K562 (cell line): ENCODE measurements at regions not wholly inside any gene's neighbourhood (a gene's known extent, or its start where the extent isn't known, plus 50 kb on each side); places are given as distances from the start of the nearest gene placed in this dataset.

Source experiments
- ATAC-seq: fragments of 200-7000 bp; cut with Tn5 transposase; 3 replicates; pipeline ENCODE4 v1.9.1; 2020; ENCODE audit warnings: moderate library complexity
- BruUV-seq: library from RNA; stranded (reverse); fragments of 400-500 nt; replicated peaks from 2 replicates; lab custom pipeline; 2021; lab: Mats Ljungman, UMichigan
- CTCF ChIA-PET: fragments of 300-600 bp; formaldehyde crosslinking; extraction: SDS; loops from one replicate; lab custom pipeline; 2021; ENCODE audit warnings: low intra/inter-chr PET ratio; lab: Yijun Ruan, JAX
- POLR2A ChIA-PET: fragments of 300-600, 350-650 bp; sonication (Branson Sonifier 250); formaldehyde crosslinking; extraction: SDS; loops from one replicate; lab custom pipeline; 2021; ENCODE audit warnings: antibody characterized with exemption, inconsistent platforms; lab: Yijun Ruan, JAX
- DNase-seq, 4 experiments: peaks; one replicate each; pipeline versions ENCODE4 v3.0.0 to v3.0.0-alpha.2; 2011 to 2018; ENCODE audit warnings: low spot score in 3 of 4, mixed read lengths in 3 of 4; ENCODE audit errors: extremely low read depth in 1 of 4
- FAIRE-seq: peaks from 2 replicates; lab custom pipeline; 2011; peaks lifted over from hg19 to GRCh38; lab: Jason Lieb, UNC
- H2AFZ ChIP-seq: 2 replicates; pipeline ENCODE4 v1.6.0; 2011; ENCODE audit warnings: low read depth, low read length, control low read depth, inconsistent platforms
- H3K27ac ChIP-seq: fragments of 200-600 bp; 3 replicates; pipeline ENCODE4 v1.8.0; 2011; ENCODE audit warnings: low read depth, mild to moderate bottlenecking, control low read depth, inconsistent platforms, low read length, moderate library complexity, mixed read lengths; ENCODE audit errors: extremely low read depth
- H3K27me3 ChIP-seq, 2 experiments: fragments of 300-600 bp in 1 of 2; 2 replicates in 1 of 2; 3 replicates in 1 of 2; pipeline versions ENCODE4 v1.6.0 to v1.8.0; 2011; ENCODE audit warnings: inconsistent platforms in 2 of 2, low read length in 2 of 2, mild to moderate bottlenecking in 1 of 2, mixed read lengths in 1 of 2, moderate library complexity in 1 of 2; ENCODE audit not compliant: control insufficient read depth in 2 of 2, insufficient read depth in 2 of 2
- H3K36me3 ChIP-seq: fragments of 300-600 bp; 3 replicates; pipeline ENCODE4 v1.8.0; 2011; ENCODE audit warnings: mild to moderate bottlenecking, low read length, inconsistent platforms; ENCODE audit not compliant: control insufficient read depth, insufficient read depth
- H3K4me1 ChIP-seq, 2 experiments: fragments of 200-600 bp in 1 of 2; replicated peaks in 1 of 2; 2 replicates in 1 of 2; 3 replicates in 1 of 2; pipeline versions ENCODE4 v1.5.1 to v1.8.0; 2011; ENCODE audit warnings: inconsistent platforms in 2 of 2, low read length in 2 of 2, mild to moderate bottlenecking in 1 of 2, mixed read lengths in 1 of 2, moderate library complexity in 1 of 2; ENCODE audit not compliant: control insufficient read depth in 2 of 2, insufficient read depth in 2 of 2
- H3K4me2 ChIP-seq: 2 replicates; pipeline ENCODE4 v1.6.1; 2011; ENCODE audit warnings: low read length, control low read depth, inconsistent platforms, mixed read lengths; ENCODE audit not compliant: insufficient read depth
- H3K4me3 ChIP-seq: fragments of 200-600 bp; sonication (generic), shearing (Covaris generic); 2 replicates; pipeline ENCODE4 v1.5.1; 2016; ENCODE audit warnings: control low read depth, inconsistent platforms
- H3K79me2 ChIP-seq: fragments of 200-600 bp; 3 replicates; pipeline ENCODE4 v1.8.0; 2011; ENCODE audit warnings: low read length, inconsistent platforms; ENCODE audit not compliant: control insufficient read depth, insufficient read depth
- H3K9ac ChIP-seq, 2 experiments: 2 replicates each; pipeline versions ENCODE4 v1.6.0 to v1.6.1; 2011; ENCODE audit warnings: low read depth in 2 of 2, low read length in 2 of 2, control low read depth in 1 of 2, inconsistent platforms in 1 of 2, mild to moderate bottlenecking in 1 of 2, mixed read lengths in 1 of 2; ENCODE audit not compliant: insufficient read depth in 1 of 2
- H3K9me1 ChIP-seq: one replicate; pipeline ENCODE4 v1.6.0; 2011; ENCODE audit warnings: inconsistent platforms, mild to moderate bottlenecking, low read length, moderate library complexity; ENCODE audit not compliant: control insufficient read depth, insufficient read depth
- H3K9me3 ChIP-seq: replicated peaks from 2 replicates; pipeline ENCODE4 v1.5.1; 2011; ENCODE audit warnings: low read depth, low read length, inconsistent platforms; ENCODE audit not compliant: control insufficient read depth, insufficient read depth
- H4K20me1 ChIP-seq: replicated peaks from 2 replicates; pipeline ENCODE4 v1.6.1; 2011; ENCODE audit warnings: low read length, inconsistent platforms, mixed read lengths; ENCODE audit not compliant: control insufficient read depth, insufficient read depth
- FIP1L1 ChIP-seq: fragments of 200-400 bp; formaldehyde crosslinking; IDR thresholded peaks from 2 replicates; pipeline ENCODE4 v1.6.1; 2018; ENCODE audit warnings: mild to moderate bottlenecking, low read depth, low read length; ENCODE audit not compliant: poor library complexity, severe bottlenecking
- FOXJ3 ChIP-seq: sonication (generic); formaldehyde crosslinking; IDR thresholded peaks from 2 replicates; pipeline ENCODE4 v1.4.0; 2020; ENCODE audit warnings: mild to moderate bottlenecking, missing genetic modification reagents
- KDM5B ChIP-seq: fragments of 200-600 bp; sonication (generic); IDR thresholded peaks from 2 replicates; pipeline ENCODE4 v1.6.1; 2012; ENCODE audit warnings: low read depth, mild to moderate bottlenecking, moderate library complexity, low read length, control low read depth, inconsistent platforms; ENCODE audit not compliant: insufficient replicate concordance
- NFE2L1 ChIP-seq: fragments of 450-650 bp; IDR thresholded peaks from 2 replicates; pipeline ENCODE4 v1.6.1; 2016; ENCODE audit warnings: missing genetic modification characterization, low read depth, mild to moderate bottlenecking, missing compliant biosample characterization, moderate library complexity, borderline replicate concordance
- PTBP1 ChIP-seq: fragments of 200-400 bp; formaldehyde crosslinking; IDR thresholded peaks from 2 replicates; pipeline ENCODE4 v1.6.1; 2017; ENCODE audit warnings: low read depth, low read length
- SIN3B ChIP-seq: fragments of 450-650 bp; IDR thresholded peaks from 2 replicates; pipeline ENCODE4 v1.6.1; 2017; ENCODE audit warnings: low read depth, mild to moderate bottlenecking, moderate library complexity
- SP2 ChIP-seq: IDR thresholded peaks from 2 replicates; pipeline ENCODE4 v1.6.1; 2011; ENCODE audit warnings: mild to moderate bottlenecking, low read depth, low read length, moderate library complexity; ENCODE audit not compliant: poor library complexity, severe bottlenecking; ENCODE audit errors: extremely low read depth
- TCF7 ChIP-seq: sonication (generic); IDR thresholded peaks from 2 replicates; pipeline ENCODE4 v1.6.1; 2016; ENCODE audit warnings: antibody characterized with exemption, borderline replicate concordance
- TEAD2 ChIP-seq: fragments of 450-650 bp; IDR thresholded peaks from 2 replicates; pipeline ENCODE4 v1.6.1; 2016; ENCODE audit warnings: missing genetic modification characterization, control low read depth, missing compliant biosample characterization
- TFAM ChIP-seq: fragments of 250-450 bp; sonication (Bioruptor Pico); conservative IDR thresholded peaks from 2 replicates; pipeline ENCODE4 v1.5.0; 2021; ENCODE audit warnings: mild to moderate bottlenecking, moderate library complexity
- ZKSCAN1 ChIP-seq: fragments of 150-350 bp; IDR thresholded peaks from 2 replicates; pipeline ENCODE4 v1.6.1; 2016; ENCODE audit warnings: low read depth, low read length
- ZNF12 ChIP-seq: sonication (generic); formaldehyde crosslinking; IDR thresholded peaks from 2 replicates; pipeline ENCODE4 v1.4.0; 2020; ENCODE audit warnings: mild to moderate bottlenecking, missing genetic modification reagents
- WGBS: fragments of 100-300 bp; shearing (Covaris generic); methylation state at CpG from one replicate; pipeline ENCODE4 v1.1.6; 2016; ENCODE audit warnings: low coverage, mixed read lengths; ENCODE audit not compliant: insufficient coverage; ENCODE audit errors: missing lambda C conversion rate; 5-methylcytosine and 5-hydroxymethylcytosine counted together
- in situ Hi-C: fragments of 300-500 bp; cut with MboI; formaldehyde crosslinking; loops from 4 replicates; pipeline ENCODE4 v1.15.0; 2018; ENCODE audit warnings: inconsistent platforms, mixed read lengths
- intact Hi-C: fragments of 100-400 bp; cut with micrococcal nuclease; formaldehyde crosslinking; loops from 2 replicates; pipeline ENCODE4 v1.14.2; 2022
- TF ChIP-seq, protein P1 (sequence below): sonication (generic); formaldehyde crosslinking; IDR thresholded peaks from 2 replicates; pipeline ENCODE4 v1.8.1; 2023; ENCODE audit warnings: mild to moderate bottlenecking, missing genetic modification reagents
- TF ChIP-seq, protein P2 (sequence below), 2 experiments: fragments of 450-650 bp; conservative IDR thresholded peaks; 2 replicates each; pipeline ENCODE4 v1.6.1; 2017; ENCODE audit warnings: mild to moderate bottlenecking in 2 of 2, moderate library complexity in 2 of 2
- TF ChIP-seq, protein P3 (sequence below): fragments of 450-650 bp; IDR thresholded peaks from 2 replicates; pipeline ENCODE4 v1.6.1; 2016; ENCODE audit warnings: borderline replicate concordance
- TF ChIP-seq, protein P4 (sequence below): fragments of 450-650 bp; formaldehyde crosslinking; IDR thresholded peaks from 2 replicates; pipeline ENCODE4 v1.4.0; 2020; ENCODE audit warnings: mild to moderate bottlenecking, moderate library complexity

DNA sequence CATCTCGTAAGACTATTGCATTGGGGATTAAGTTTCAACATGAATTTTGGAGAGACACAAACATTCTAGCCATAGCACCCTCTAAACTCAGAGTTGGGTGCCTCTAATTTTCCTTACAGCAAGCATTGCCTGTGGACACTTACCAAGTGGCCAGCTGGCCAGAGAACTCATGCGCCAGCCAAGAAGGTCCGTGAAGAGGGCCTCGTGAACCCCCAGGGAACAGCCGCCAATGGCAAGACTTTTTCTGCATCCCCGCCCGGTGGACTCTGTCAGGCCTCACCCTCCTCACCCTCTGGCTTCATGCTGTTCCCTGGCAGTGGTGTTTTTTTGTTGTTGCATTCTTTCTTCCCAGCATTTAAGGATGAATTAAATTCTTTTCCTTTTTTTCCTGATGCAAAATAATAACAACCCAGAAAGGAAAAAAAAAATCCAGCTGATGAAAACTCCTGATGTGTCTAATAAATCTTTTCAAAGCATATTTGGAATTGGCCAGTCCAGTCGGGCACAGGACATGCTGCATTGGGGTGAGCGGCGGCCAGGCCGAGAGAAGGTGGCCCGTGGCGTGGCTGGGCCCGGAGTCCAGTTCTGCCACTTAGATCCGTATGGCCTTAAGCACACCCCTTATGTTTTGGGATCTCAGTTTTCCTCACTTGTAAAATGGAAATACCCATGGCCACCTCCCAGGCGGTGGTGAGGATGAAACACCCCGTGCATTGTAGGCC is 191.9 kb upstream of the DIO3 start:
- FAIRE-seq = no peak
- Histone ChIP-seq H3K36me3 (no peaks in the 10 kb centered on the region), H3K27me3 (peaks cover 16 to 91% of the 10 kb centered on the region in 2 experiments), H2AFZ (no peak overlapping the region), H3K9me1 (no peaks in the 10 kb centered on the region), H3K9me3 (no peaks in the 10 kb centered on the region), H3K9ac (no peak overlapping the region), H4K20me1 (no peaks in the 10 kb centered on the region), H3K4me2 (no peak overlapping the region), H3K79me2 (no peaks in the 10 kb centered on the region), H3K4me1 (peaks cover 0 to 6% of the 10 kb centered on the region in 2 experiments; a peak in 1 of 5 replicates), H3K4me3 (no peak overlapping the region), H3K27ac (no peak overlapping the region)
- intact Hi-C loops = no loop called here
- in situ Hi-C loops = no loop called here
- ChIA-PET CTCF (no interaction called here), POLR2A (no interaction called here)
- no peak for DNase-seq
- 2% methylated on average over 14 of the region's 17 CpGs for WGBS
- no TSS peak for BruUV-seq
- ATAC-seq = no peak
- TF ChIP-seq TCF7 (no peak), PTBP1 (no peak), SIN3B (no peak), TEAD2 (tag) (no peak), SP2 (no peak), ZKSCAN1 (no peak), TFAM (no peak), FOXJ3 (CRISPR knock-in tag) (no peak), ZNF12 (no peak), FIP1L1 (no peak), NFE2L1 (no peak), KDM5B (no peak)
- TF ChIP-seq, protein P1, sequence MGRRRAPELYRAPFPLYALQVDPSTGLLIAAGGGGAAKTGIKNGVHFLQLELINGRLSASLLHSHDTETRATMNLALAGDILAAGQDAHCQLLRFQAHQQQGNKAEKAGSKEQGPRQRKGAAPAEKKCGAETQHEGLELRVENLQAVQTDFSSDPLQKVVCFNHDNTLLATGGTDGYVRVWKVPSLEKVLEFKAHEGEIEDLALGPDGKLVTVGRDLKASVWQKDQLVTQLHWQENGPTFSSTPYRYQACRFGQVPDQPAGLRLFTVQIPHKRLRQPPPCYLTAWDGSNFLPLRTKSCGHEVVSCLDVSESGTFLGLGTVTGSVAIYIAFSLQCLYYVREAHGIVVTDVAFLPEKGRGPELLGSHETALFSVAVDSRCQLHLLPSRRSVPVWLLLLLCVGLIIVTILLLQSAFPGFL = no peak
- TF ChIP-seq, protein P2, sequence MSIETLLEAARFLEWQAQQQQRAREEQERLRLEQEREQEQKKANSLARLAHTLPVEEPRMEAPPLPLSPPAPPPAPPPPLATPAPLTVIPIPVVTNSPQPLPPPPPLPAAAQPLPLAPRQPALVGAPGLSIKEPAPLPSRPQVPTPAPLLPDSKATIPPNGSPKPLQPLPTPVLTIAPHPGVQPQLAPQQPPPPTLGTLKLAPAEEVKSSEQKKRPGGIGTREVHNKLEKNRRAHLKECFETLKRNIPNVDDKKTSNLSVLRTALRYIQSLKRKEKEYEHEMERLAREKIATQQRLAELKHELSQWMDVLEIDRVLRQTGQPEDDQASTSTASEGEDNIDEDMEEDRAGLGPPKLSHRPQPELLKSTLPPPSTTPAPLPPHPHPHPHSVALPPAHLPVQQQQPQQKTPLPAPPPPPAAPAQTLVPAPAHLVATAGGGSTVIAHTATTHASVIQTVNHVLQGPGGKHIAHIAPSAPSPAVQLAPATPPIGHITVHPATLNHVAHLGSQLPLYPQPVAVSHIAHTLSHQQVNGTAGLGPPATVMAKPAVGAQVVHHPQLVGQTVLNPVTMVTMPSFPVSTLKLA (conservative IDR thresholded peaks at IDR 0.05) = no peak
- TF ChIP-seq, protein P3, sequence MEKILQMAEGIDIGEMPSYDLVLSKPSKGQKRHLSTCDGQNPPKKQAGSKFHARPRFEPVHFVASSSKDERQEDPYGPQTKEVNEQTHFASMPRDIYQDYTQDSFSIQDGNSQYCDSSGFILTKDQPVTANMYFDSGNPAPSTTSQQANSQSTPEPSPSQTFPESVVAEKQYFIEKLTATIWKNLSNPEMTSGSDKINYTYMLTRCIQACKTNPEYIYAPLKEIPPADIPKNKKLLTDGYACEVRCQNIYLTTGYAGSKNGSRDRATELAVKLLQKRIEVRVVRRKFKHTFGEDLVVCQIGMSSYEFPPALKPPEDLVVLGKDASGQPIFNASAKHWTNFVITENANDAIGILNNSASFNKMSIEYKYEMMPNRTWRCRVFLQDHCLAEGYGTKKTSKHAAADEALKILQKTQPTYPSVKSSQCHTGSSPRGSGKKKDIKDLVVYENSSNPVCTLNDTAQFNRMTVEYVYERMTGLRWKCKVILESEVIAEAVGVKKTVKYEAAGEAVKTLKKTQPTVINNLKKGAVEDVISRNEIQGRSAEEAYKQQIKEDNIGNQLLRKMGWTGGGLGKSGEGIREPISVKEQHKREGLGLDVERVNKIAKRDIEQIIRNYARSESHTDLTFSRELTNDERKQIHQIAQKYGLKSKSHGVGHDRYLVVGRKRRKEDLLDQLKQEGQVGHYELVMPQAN = no peak
- TF ChIP-seq, protein P4, sequence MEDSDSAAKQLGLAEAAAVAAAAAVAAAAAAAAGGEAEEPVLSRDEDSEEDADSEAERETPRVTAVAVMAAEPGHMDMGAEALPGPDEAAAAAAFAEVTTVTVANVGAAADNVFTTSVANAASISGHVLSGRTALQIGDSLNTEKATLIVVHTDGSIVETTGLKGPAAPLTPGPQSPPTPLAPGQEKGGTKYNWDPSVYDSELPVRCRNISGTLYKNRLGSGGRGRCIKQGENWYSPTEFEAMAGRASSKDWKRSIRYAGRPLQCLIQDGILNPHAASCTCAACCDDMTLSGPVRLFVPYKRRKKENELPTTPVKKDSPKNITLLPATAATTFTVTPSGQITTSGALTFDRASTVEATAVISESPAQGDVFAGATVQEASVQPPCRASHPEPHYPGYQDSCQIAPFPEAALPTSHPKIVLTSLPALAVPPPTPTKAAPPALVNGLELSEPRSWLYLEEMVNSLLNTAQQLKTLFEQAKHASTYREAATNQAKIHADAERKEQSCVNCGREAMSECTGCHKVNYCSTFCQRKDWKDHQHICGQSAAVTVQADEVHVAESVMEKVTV = no peak
